SJCRH30 (cell line): ENCODE measurements at regions not wholly inside any gene's neighbourhood (a gene's known extent, or its start where the extent isn't known, plus 50 kb on each side); places are given as distances from the start of the nearest gene placed in this dataset.

Experiments
- DNase-seq, 2 experiments: peaks; one replicate each; pipeline ENCODE4 v3.0.0-alpha.2; 2015 to 2020
- H3K27ac ChIP-seq: fragments of 250-450 bp; sonication (Bioruptor Pico); 2 replicates; pipeline ENCODE4 v1.5.1; 2020; ENCODE audit warnings: mild to moderate bottlenecking, moderate library complexity
- H3K27me3 ChIP-seq: fragments of 250-450 bp; sonication (Bioruptor Pico); 2 replicates; pipeline ENCODE4 v1.5.1; 2020; ENCODE audit warnings: mild to moderate bottlenecking, moderate library complexity
- H3K36me3 ChIP-seq: fragments of 250-450 bp; sonication (Bioruptor Pico); 2 replicates; pipeline ENCODE4 v1.5.1; 2020; ENCODE audit warnings: mild to moderate bottlenecking, moderate library complexity
- H3K4me1 ChIP-seq: fragments of 250-450 bp; sonication (Bioruptor Pico); 2 replicates; pipeline ENCODE4 v1.5.1; 2020; ENCODE audit warnings: mild to moderate bottlenecking, moderate library complexity
- H3K4me3 ChIP-seq: fragments of 250-450 bp; sonication (Bioruptor Pico); 2 replicates; pipeline ENCODE4 v1.5.1; 2020; ENCODE audit warnings: mild to moderate bottlenecking, moderate library complexity
- H3K9me3 ChIP-seq: fragments of 250-450 bp; sonication (Bioruptor Pico); replicated peaks from 2 replicates; pipeline ENCODE4 v1.5.1; 2020; ENCODE audit warnings: mild to moderate bottlenecking, moderate library complexity

GRCh38 chr11:11039208-11039965 lies 181.5 kb upstream of the ZBED5 start:
- Histone ChIP-seq H3K9me3 (no peaks in the 10 kb centered on the region), H3K27ac (no peak overlapping the region), H3K4me3 (no peak overlapping the region), H3K4me1 (no peaks in the 10 kb centered on the region), H3K27me3 (no peaks in the 10 kb centered on the region), H3K36me3 (no peaks in the 10 kb centered on the region)
- DNase-seq: no peak

DNA sequence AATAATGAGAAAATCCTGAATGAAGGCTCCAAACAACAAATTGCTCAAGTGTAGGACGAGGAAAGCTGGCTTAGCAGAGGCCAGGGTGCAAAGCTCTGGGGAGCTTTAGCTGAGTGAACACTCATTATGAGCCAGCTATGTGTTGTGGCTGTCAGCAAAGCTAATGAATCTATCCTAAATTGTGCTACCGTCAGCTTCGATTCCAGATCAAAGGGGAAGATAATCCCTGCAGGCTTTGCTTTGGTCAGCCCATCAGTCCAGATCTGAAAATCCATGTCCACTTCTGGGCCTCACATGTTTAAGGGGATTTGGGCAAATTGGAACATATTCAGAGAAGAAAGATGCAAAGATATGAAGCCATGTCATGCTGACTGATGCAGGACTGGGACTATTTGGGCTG lies 180.9 kb upstream of the ZBED5 start:
- Histone ChIP-seq H3K4me3 (no peak overlapping the region), H3K27ac (no peak overlapping the region), H3K36me3 (no peaks in the 10 kb centered on the region), H3K4me1 (no peaks in the 10 kb centered on the region), H3K27me3 (no peaks in the 10 kb centered on the region), H3K9me3 (no peaks in the 10 kb centered on the region)
- no peak for DNase-seq

GRCh38 chr11:11038352-11038751 lies 180.5 kb upstream of the ZBED5 start:
- H3K27me3 ChIP-seq: no peaks in the 10 kb centered on the region
- H3K36me3 ChIP-seq: no peaks in the 10 kb centered on the region
- no peak for DNase-seq

DNA sequence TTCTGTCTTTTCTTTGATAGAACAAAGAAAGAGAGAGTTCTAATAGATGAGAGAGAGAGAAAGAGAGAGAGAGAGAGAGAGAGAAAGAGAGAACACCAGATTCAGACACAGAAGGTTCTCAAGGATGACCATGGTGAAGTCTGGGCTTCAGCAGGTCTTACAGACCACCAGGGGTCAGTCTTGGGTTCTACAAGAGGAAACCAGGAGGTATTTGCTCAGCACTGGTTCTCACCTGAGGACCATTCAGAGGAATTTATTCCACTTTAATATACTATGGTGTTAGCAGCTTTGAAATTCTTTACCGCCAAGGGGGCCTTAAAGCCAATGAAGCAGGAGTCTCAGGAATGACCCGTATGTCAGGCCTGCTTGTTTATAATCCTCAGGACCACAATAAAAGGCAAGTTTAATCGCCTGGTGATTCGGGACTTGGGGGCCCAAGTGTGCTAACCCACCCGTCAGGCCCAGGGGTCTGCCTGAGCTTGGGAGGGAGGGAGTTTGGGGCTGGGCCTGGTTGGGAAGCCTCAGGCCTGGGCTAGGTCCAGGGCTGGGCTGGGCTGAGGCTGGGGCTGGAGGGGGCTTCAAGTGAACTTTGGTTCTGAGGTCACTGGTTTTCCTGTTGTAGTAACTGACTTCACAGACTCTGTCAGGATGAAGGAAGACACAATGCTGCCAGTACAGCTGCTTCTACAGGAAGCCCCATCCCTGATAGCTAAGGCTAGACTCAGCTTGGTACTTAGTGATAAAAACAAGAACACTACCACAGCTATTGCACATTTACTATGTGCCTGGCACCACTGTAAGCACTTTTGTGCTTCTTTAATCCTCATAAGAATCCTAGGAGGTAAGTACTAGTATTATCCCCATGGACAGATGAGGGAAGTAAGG lies 179.2 kb upstream of the ZBED5 start:
- Histone ChIP-seq H3K27me3 (no peaks in the 10 kb centered on the region), H3K4me3 (no peak overlapping the region), H3K27ac (no peak overlapping the region), H3K9me3 (no peaks in the 10 kb centered on the region), H3K36me3 (no peaks in the 10 kb centered on the region), H3K4me1 (no peaks in the 10 kb centered on the region)
- DNase-seq: peak; percentile 42 to 80

More at GRCh38 chr11:11038352-11038751, 180.5 kb upstream of the ZBED5 start:
- H3K27ac ChIP-seq: no peak overlapping the region
- H3K4me3 ChIP-seq: no peak overlapping the region
- no peaks in the 10 kb centered on the region for H3K9me3 ChIP-seq
- no peaks in the 10 kb centered on the region for H3K4me1 ChIP-seq

DNA sequence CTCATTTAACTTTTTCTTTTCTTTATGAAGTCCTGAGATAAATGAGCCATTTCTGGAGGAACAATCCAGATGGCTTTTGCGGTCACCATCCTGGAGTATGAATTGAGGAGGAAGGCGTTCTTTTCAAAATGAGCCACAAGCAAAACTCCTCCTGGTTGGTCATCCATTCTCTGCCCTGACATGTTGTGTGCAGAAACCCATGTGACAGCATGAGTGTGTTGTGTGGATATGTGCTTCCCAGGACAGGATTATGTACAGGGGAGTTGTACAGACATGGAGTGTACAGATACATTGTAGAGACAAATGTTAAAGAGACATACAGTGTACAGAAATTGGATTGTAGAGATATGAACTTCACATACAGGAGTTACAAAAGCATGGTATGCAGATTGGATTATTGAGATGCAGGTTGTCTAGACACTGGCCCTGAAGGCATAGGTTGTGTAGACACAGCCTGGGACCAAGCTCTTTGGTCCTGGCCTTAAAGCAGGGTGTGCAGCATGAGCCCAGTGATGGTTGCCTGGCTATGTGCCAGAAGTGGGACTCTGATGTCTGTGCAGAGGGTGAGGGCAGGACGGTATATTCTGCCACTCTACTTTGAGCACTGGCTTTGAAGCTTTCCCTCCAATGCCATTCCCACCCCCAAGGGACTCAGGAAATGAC lies 178.5 kb upstream of the ZBED5 start:
- DNase-seq: peak in 1 of 2 experiments; percentile 26
- Histone ChIP-seq H3K4me1 (no peaks in the 10 kb centered on the region), H3K27ac (no peak overlapping the region), H3K4me3 (no peak overlapping the region), H3K27me3 (no peaks in the 10 kb centered on the region), H3K9me3 (no peaks in the 10 kb centered on the region), H3K36me3 (no peaks in the 10 kb centered on the region)

DNA sequence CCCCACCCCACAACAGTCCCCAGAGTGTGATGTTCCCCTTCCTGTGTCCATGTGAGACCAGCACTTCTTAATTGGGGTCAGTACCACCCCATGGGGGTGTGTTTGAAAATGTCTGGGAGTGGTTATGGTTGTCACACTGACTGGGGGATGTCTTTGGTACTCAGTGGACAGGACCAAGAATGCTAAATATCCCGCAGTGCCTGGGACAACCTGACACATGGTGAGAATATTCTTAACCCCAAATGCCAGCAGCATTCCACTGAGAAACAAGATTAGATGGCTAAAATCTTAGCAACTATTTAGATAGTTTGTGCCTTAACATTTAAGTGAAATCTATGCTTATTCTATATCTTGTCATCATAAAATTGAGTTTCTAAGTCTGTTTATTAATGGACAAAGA lies 177.5 kb upstream of the ZBED5 start:
- no peak for DNase-seq
- Histone ChIP-seq H3K4me3 (no peak overlapping the region), H3K4me1 (no peaks in the 10 kb centered on the region), H3K36me3 (no peaks in the 10 kb centered on the region), H3K9me3 (no peaks in the 10 kb centered on the region), H3K27ac (no peak overlapping the region), H3K27me3 (no peaks in the 10 kb centered on the region)

DNA sequence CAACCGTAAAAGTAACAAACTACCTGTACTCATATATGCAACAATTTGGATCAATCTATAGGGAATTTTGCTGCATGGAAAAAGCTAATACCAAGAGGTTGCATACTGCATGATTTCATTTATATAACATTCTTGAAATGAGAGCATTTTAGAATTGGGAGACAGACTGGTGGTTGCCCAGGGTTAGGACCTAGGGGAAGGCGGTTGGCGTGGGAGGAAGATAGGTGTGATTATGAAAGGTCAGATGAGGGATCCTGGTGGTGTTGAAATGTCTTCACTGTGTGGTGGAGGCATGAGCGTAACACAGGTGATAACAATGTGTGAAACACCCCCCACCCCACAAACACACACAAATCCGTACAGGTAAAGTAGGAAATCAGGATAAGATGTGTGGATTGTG lies 176.6 kb upstream of the ZBED5 start:
- H3K27ac ChIP-seq: no peak overlapping the region
- no peak for DNase-seq
- no peaks in the 10 kb centered on the region for H3K36me3 ChIP-seq
- no peaks in the 10 kb centered on the region for H3K9me3 ChIP-seq
- no peaks in the 10 kb centered on the region for H3K4me1 ChIP-seq
- no peaks in the 10 kb centered on the region for H3K27me3 ChIP-seq
- no peak overlapping the region for H3K4me3 ChIP-seq

- Histone ChIP-seq H3K4me1 (no peaks in the 10 kb centered on the region), H3K36me3 (no peaks in the 10 kb centered on the region)
- no peak for DNase-seq
Observed at GRCh38 chr11:11032066-11032465, 174.2 kb upstream of the ZBED5 start.

GRCh38 chr11:11029027-11029426 lies 171.2 kb upstream of the ZBED5 start:
- no peaks in the 10 kb centered on the region for H3K9me3 ChIP-seq
- no peaks in the 10 kb centered on the region for H3K27me3 ChIP-seq
- H3K4me3 ChIP-seq: no peak overlapping the region
- DNase-seq: no peak
- H3K36me3 ChIP-seq: no peaks in the 10 kb centered on the region
- H3K4me1 ChIP-seq: no peaks in the 10 kb centered on the region
- no peak overlapping the region for H3K27ac ChIP-seq

More at GRCh38 chr11:11032066-11032465, 174.2 kb upstream of the ZBED5 start:
- Histone ChIP-seq H3K4me3 (no peak overlapping the region), H3K9me3 (no peaks in the 10 kb centered on the region), H3K27me3 (no peaks in the 10 kb centered on the region), H3K27ac (no peak overlapping the region)

DNA sequence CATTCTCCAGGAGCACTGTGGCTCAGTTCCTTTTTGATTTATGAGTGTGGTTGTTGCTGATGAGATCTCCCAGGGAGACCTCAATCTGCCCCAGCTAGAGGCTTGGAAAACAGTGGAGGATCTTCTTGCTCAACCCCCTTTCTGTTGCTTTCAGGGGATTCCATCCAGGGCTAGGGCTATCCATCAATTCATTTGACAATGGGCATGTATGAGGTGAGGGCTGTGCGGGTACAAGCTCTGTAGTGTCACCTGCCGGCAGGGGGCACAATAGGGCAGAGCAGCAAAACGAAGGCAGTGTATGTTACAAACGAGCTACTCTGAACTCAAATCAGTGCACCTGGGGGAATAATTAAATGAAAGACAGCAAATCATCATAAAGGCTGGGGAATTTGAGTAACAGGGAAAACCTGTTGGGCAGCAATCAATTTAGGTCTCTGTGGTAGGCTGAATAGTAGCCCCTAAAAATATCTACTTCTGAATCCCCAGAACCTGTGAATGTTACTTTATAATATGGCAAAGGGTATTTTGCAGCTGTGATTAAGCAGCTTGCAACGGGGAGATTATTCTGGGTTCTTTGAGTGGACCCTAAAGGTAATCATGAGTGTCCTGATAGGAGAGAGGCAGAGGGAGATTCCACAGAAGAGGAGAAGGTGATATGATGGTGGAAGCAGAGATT lies 170.3 kb upstream of the ZBED5 start:
- no peak overlapping the region for H3K27ac ChIP-seq
- no peak overlapping the region for H3K4me3 ChIP-seq
- no peaks in the 10 kb centered on the region for H3K4me1 ChIP-seq
- H3K9me3 ChIP-seq: no peaks in the 10 kb centered on the region
- no peaks in the 10 kb centered on the region for H3K36me3 ChIP-seq
- DNase-seq: peak; percentile 72 to 83
- H3K27me3 ChIP-seq: no peaks in the 10 kb centered on the region

DNA sequence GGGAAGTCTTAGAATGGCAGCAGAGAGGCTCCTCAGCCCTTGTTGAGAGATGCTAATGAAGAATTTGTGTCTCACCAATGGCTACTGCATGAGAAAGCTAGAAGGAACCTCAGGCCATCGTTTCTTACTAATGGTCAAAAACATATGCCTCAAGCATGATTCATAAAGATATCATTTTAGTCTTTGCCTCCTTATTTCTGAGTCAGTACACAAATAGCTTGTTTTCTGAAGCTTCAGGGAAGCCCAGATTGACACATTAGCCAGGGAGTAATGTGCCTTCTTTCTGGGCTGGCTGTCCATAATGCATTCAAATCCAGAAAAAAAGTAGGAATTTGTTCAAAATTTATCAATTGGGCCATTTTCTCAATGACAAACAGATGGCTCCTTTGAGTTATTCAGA lies 169.4 kb upstream of the ZBED5 start:
- no peaks in the 10 kb centered on the region for H3K4me1 ChIP-seq
- H3K27ac ChIP-seq: no peak overlapping the region
- no peaks in the 10 kb centered on the region for H3K27me3 ChIP-seq
- no peaks in the 10 kb centered on the region for H3K9me3 ChIP-seq
- H3K4me3 ChIP-seq: no peak overlapping the region
- H3K36me3 ChIP-seq: no peaks in the 10 kb centered on the region
- no peak for DNase-seq

DNA sequence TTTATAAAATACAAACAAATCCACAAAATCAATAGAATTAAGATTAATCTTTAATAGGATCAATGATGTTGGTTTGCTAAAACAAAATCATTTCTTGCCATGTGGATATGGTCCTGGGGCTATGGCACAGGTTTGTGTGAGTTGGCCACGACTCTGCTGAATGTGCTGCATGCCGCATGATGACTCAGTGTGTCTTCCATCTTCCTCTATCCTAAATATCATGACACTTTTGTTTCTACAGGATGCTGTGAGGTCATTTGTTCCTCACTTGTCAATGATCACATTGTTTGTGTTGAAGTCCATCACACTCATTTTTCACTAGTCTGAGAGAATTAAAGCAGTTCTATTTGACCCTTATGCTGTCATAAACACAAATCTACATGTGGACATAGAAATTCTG lies 167.2 kb upstream of the ZBED5 start:
- no peaks in the 10 kb centered on the region for H3K27me3 ChIP-seq
- H3K9me3 ChIP-seq: no peaks in the 10 kb centered on the region
- peaks cover 6% of the 10 kb centered on the region; the same call in 1 of the 2 replicates for H3K4me1 ChIP-seq
- H3K36me3 ChIP-seq: no peaks in the 10 kb centered on the region
- no peak overlapping the region for H3K27ac ChIP-seq
- DNase-seq: no peak
- H3K4me3 ChIP-seq: no peak overlapping the region

DNA sequence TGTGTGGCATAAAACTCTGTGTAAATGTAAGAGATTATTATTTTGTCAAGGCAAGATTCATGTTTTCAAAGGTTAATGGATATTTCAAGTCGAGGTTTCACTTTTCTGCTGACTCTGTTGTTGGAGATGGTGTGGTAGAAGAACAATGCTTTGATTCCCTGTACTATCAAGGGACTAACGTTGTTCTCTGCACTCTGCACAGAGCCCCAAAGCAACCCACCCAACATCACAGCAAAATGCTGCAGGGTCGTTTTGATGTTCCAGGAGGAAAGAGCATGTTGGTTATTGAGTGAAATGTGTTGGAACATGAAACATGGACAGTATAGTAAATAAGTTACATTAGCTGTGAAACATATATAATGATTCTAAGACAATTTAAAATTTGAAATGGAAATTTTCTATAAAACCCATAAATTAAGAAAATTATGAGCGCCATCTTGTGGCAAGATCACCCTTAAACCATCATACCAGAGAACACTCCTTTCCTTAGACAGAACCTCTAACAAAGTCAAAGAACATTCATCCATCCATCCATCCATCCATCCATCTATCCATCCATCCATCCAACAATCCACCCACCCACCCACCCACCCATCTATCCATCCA lies 164.4 kb upstream of the ZBED5 start:
- DNase-seq: peak in 1 of 2 experiments; percentile 58
- Histone ChIP-seq H3K27ac (no peak overlapping the region), H3K27me3 (no peaks in the 10 kb centered on the region), H3K9me3 (no peaks in the 10 kb centered on the region), H3K4me1 (peaks cover 6% of the 10 kb centered on the region; the same call in 1 of the 2 replicates), H3K36me3 (no peaks in the 10 kb centered on the region), H3K4me3 (no peak overlapping the region)

DNA sequence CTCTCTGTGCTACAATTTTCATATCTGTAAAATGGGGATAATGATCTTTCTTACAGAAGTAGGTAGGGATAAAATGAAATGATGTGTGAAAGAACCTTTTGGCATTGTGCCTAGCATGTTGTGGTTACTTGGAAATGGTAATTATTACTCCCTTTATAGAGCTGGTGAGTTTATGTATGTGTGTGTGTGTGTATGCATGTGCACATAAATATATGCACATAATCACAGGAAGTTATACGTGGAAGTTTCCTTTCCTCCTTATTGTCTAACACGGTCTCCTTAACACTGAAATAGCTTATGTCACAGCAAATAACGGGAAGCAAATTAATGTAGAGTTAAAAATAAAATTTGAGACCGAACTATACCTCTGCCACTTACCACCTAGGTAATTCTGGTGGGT lies 163.7 kb upstream of the ZBED5 start:
- no peak for DNase-seq
- no peaks in the 10 kb centered on the region for H3K9me3 ChIP-seq
- no peaks in the 10 kb centered on the region for H3K27me3 ChIP-seq
- no peaks in the 10 kb centered on the region for H3K36me3 ChIP-seq
- no peak overlapping the region for H3K27ac ChIP-seq
- no peak overlapping the region for H3K4me3 ChIP-seq
- peaks cover 6% of the 10 kb centered on the region; the same call in 1 of the 2 replicates for H3K4me1 ChIP-seq
